Osteocyte (in vitro differentiated cells): ENCODE measurements at regions not wholly inside any gene's neighbourhood (a gene's known extent, or its start where the extent isn't known, plus 50 kb on each side); places are given as distances from the start of the nearest gene placed in this dataset.

Experiments used
- DNase-seq: peaks from one replicate; pipeline ENCODE4 v3.0.0; 2021; ENCODE audit warnings: mixed read lengths; ENCODE audit not compliant: unreplicated experiment; ENCODE audit errors: extremely low spot score
- H3K27ac Mint-ChIP-seq: one replicate; pipeline ENCODE4 v1.8.0; 2021; ENCODE audit warnings: mild to moderate bottlenecking, mixed read lengths; ENCODE audit not compliant: unreplicated experiment
- H3K27me3 Mint-ChIP-seq: one replicate; pipeline ENCODE4 v1.8.0; 2021; ENCODE audit warnings: mixed read lengths; ENCODE audit not compliant: unreplicated experiment
- H3K36me3 Mint-ChIP-seq: one replicate; pipeline ENCODE4 v1.8.0; 2021; ENCODE audit warnings: mixed read lengths; ENCODE audit not compliant: unreplicated experiment
- H3K4me1 Mint-ChIP-seq: one replicate; pipeline ENCODE4 v1.8.0; 2021; ENCODE audit warnings: mixed read lengths; ENCODE audit not compliant: unreplicated experiment
- H3K4me3 Mint-ChIP-seq: one replicate; pipeline ENCODE4 v1.8.0; 2021; ENCODE audit warnings: mild to moderate bottlenecking, moderate library complexity, mixed read lengths; ENCODE audit not compliant: unreplicated experiment
- H3K9me3 Mint-ChIP-seq: one replicate; pipeline ENCODE4 v1.8.0; 2021; ENCODE audit warnings: mixed read lengths; ENCODE audit not compliant: unreplicated experiment
- CTCF ChIP-seq: fragments of 200-600 bp; sonication (generic); IDR thresholded peaks from 2 replicates; pipeline ENCODE4 v1.5.0; 2021; ENCODE audit warnings: antibody characterized with exemption, mild to moderate bottlenecking, moderate library complexity

- no peak for DNase-seq
- TF ChIP-seq CTCF, result no peak
- no peaks in the 10 kb centered on the region for H3K36me3 Mint-ChIP-seq
- H3K27ac Mint-ChIP-seq, result no peak overlapping the region
- H3K4me3 Mint-ChIP-seq, result no peak overlapping the region
- H3K9me3 Mint-ChIP-seq, result no peaks in the 10 kb centered on the region
- peaks cover 29% of the 10 kb centered on the region for H3K27me3 Mint-ChIP-seq
- no peaks in the 10 kb centered on the region for H3K4me1 Mint-ChIP-seq
Measured at GRCh38 chrX:34999702-35000101, 57.1 kb downstream of the FAM47B start.

- Mint-ChIP-seq H3K4me3 (no peak overlapping the region), H3K36me3 (no peaks in the 10 kb centered on the region), H3K4me1 (no peaks in the 10 kb centered on the region), H3K27ac (no peak overlapping the region), H3K9me3 (peaks cover 10% of the 10 kb centered on the region), H3K27me3 (peaks cover 3% of the 10 kb centered on the region)
- TF ChIP-seq CTCF, result no peak
- DNase-seq, result no peak
Measured at GRCh38 chrX:35006361-35006760, 63.8 kb downstream of the FAM47B start.

GRCh38 chrX:35015621-35016020 lies 73.0 kb downstream of the FAM47B start:
- Mint-ChIP-seq H3K27ac (no peak overlapping the region), H3K4me1 (no peaks in the 10 kb centered on the region), H3K27me3 (no peaks in the 10 kb centered on the region), H3K9me3 (peaks cover 18% of the 10 kb centered on the region), H3K4me3 (no peak overlapping the region), H3K36me3 (no peaks in the 10 kb centered on the region)
- no peak for TF ChIP-seq CTCF
- no peak for DNase-seq

GRCh38 chrX:35016051-35016450 lies 73.5 kb downstream of the FAM47B start:
- Mint-ChIP-seq H3K36me3 (no peaks in the 10 kb centered on the region), H3K4me3 (no peak overlapping the region), H3K27me3 (no peaks in the 10 kb centered on the region), H3K4me1 (no peaks in the 10 kb centered on the region), H3K27ac (no peak overlapping the region), H3K9me3 (peaks cover 18% of the 10 kb centered on the region)
- DNase-seq, result no peak
- TF ChIP-seq CTCF, result no peak

- H3K36me3 Mint-ChIP-seq, result no peaks in the 10 kb centered on the region
- DNase-seq, result no peak
- no peaks in the 10 kb centered on the region for H3K4me1 Mint-ChIP-seq
- H3K9me3 Mint-ChIP-seq, result peaks cover 12% of the 10 kb centered on the region
- TF ChIP-seq CTCF, result no peak
- H3K27ac Mint-ChIP-seq, result no peak overlapping the region
- no peak overlapping the region for H3K4me3 Mint-ChIP-seq
- no peaks in the 10 kb centered on the region for H3K27me3 Mint-ChIP-seq
Measured at GRCh38 chrX:35017284-35017683, 74.7 kb downstream of the FAM47B start.
